Fibroblast of lung (primary cell): ENCODE measurements at regions not wholly inside any gene's neighbourhood (a gene's known extent, or its start where the extent isn't known, plus 50 kb on each side); places are given as distances from the start of the nearest gene placed in this dataset.

Experiments
- CTCF ChIP-seq, 2 donors: IDR thresholded peaks in 1 of 2; conservative IDR thresholded peaks in 1 of 2; 1 replicate in 1 of 2; 2 replicates in 1 of 2; pipeline ENCODE4 v1.5.1; 2011 to 2012; ENCODE audit warnings: low read length in 2 of 2, control low read depth in 1 of 2, inconsistent platforms in 1 of 2, low read depth in 1 of 2, mild to moderate bottlenecking in 1 of 2
- EZH2 ChIP-seq: IDR thresholded peaks from 2 replicates; pipeline ENCODE4 v1.5.1; 2012; ENCODE audit warnings: low read length, control low read depth, mild to moderate bottlenecking; ENCODE audit errors: missing control alignments

- no peak for TF ChIP-seq CTCF (conservative IDR thresholded peaks at IDR 0.05 in 1 of 2, IDR thresholded peaks at IDR 0.05 in 1 of 2; ENCODE audit: low read depth in 1 of 2, low read length in 2 of 2)
- TF ChIP-seq EZH2: no peak
These were observed 95.7 kb upstream of the AKT3 start for GRCh38 chr1:243945727-243946126.
